OCI-LY1 (cell line): ENCODE measurements at regions not wholly inside any gene's neighbourhood (a gene's known extent, or its start where the extent isn't known, plus 50 kb on each side); places are given as distances from the start of the nearest gene placed in this dataset.

Experiments used
- EZH2 ChIP-seq: fragments of 200-600 bp; sonication (generic), shearing (Covaris generic); IDR thresholded peaks from 2 replicates; pipeline ENCODE4 v1.8.0; 2017; ENCODE audit warnings: borderline replicate concordance, mixed run types, mild to moderate bottlenecking, antibody characterized with exemption, low read length, moderate library complexity, mixed read lengths
- TF ChIP-seq, protein P1 (sequence below): fragments of 200-600 bp; sonication (generic), shearing (Covaris generic); IDR thresholded peaks from 2 replicates; pipeline ENCODE4 v1.5.1; 2017; ENCODE audit warnings: mild to moderate bottlenecking, antibody characterized with exemption, low read length, moderate library complexity, mixed read lengths

DNA sequence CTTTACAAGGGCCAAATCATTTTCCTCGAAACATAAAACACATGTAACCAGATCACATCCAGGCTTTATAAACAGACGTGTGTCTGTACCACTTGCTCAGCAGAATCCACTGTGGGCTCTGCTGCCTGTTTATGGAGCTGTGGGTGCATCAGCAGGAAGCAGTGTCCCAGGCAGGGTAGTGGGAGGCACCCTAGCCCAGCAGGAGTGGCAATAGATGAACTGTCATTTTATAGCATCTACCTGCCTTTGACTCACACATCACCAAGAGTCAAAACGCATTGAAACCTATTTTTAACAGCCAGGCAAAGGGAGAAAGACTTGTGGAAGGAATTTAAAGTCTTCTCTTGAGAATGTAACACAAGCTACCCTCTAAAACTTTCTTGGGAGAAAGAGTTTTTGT is 169.1 kb upstream of the TENM3 start:
- TF ChIP-seq, protein P1, sequence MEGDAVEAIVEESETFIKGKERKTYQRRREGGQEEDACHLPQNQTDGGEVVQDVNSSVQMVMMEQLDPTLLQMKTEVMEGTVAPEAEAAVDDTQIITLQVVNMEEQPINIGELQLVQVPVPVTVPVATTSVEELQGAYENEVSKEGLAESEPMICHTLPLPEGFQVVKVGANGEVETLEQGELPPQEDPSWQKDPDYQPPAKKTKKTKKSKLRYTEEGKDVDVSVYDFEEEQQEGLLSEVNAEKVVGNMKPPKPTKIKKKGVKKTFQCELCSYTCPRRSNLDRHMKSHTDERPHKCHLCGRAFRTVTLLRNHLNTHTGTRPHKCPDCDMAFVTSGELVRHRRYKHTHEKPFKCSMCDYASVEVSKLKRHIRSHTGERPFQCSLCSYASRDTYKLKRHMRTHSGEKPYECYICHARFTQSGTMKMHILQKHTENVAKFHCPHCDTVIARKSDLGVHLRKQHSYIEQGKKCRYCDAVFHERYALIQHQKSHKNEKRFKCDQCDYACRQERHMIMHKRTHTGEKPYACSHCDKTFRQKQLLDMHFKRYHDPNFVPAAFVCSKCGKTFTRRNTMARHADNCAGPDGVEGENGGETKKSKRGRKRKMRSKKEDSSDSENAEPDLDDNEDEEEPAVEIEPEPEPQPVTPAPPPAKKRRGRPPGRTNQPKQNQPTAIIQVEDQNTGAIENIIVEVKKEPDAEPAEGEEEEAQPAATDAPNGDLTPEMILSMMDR, result no peak
- no peak for TF ChIP-seq EZH2
